Choroid plexus epithelial cell (primary cell): ENCODE measurements at regions not wholly inside any gene's neighbourhood (a gene's known extent, or its start where the extent isn't known, plus 50 kb on each side); places are given as distances from the start of the nearest gene placed in this dataset.

Experiments used
- DNase-seq: peaks from one replicate; pipeline ENCODE4 v3.0.0-alpha.2; 2010; ENCODE audit warnings: low read depth
- H3K4me3 ChIP-seq: 2 replicates; pipeline ENCODE4 v1.5.1; 2011; ENCODE audit warnings: low read depth, mild to moderate bottlenecking, control low read depth, low read length, moderate library complexity
- CTCF ChIP-seq: conservative IDR thresholded peaks from 2 replicates; pipeline ENCODE4 v1.5.1; 2011; ENCODE audit warnings: low read depth, mild to moderate bottlenecking, control low read depth, inconsistent platforms, low read length, moderate library complexity

- DNase-seq = no peak
- TF ChIP-seq CTCF = no peak
These were observed 500.7 kb upstream of the ATP11B start for GRCh38 chr3:182292591-182292990.

GRCh38 chr3:182294256-182294655 is 499.0 kb upstream of the ATP11B start:
- TF ChIP-seq CTCF = no peak
- peak; percentile 17 for DNase-seq
- H3K4me3 ChIP-seq = no peak overlapping the region

More at GRCh38 chr3:182292591-182292990, 500.7 kb upstream of the ATP11B start:
- H3K4me3 ChIP-seq = no peak overlapping the region

GRCh38 chr3:182294696-182295095 is 498.6 kb upstream of the ATP11B start:
- H3K4me3 ChIP-seq = no peak overlapping the region
- TF ChIP-seq CTCF = no peak
- no peak for DNase-seq

DNA sequence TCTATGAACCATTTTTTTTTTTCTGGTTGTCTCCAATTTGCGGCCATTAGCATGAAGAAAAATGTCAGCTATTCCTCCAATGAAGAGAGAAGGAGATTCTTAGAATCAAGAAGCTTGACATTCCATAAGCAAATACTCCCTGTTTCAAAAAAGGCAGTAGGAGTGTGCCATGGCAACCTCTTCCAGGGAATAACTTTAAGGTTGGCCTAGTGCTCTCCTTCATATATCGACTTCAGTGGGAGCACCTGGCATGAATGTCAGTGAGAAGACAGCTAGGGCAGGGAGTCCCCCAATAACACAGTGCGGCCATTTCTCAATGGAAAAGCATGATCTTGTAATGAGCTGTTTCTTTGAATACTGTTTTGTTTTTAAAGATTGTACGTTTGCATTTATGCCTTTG is 493.0 kb upstream of the ATP11B start:
- no peak overlapping the region for H3K4me3 ChIP-seq
- no peak for TF ChIP-seq CTCF

DNA sequence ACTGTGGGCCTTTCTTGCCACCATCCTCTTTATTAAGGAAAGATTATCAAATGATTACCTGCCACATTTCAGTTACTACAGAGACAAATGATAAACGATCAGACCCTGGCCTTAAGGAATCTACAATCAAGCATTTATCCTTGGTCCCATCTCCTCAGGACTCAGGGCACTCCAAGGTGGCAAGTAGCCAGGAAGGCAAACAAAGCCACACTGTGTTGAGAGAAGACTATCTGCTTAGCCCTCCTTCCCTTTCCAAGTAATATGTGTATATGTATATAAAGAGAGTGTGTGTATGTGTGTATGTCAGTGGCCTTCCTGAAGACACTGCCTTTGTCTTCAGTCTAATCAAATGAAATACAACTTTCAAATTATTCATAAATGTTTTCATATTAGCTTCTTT is 490.1 kb upstream of the ATP11B start:
- TF ChIP-seq CTCF = no peak
- no peak overlapping the region for H3K4me3 ChIP-seq
- DNase-seq = no peak

More for the DNA sequence above, 493.0 kb upstream of the ATP11B start:
- DNase-seq = no peak

GRCh38 chr3:182305881-182306665 is 487.2 kb upstream of the ATP11B start:
- DNase-seq = no peak
- no peak overlapping the region for H3K4me3 ChIP-seq
- no peak for TF ChIP-seq CTCF

- no peak for DNase-seq
- H3K4me3 ChIP-seq = no peak overlapping the region
- TF ChIP-seq CTCF = no peak
These were observed 485.0 kb upstream of the ATP11B start for GRCh38 chr3:182308328-182308727.
